H1 (cell line): ENCODE measurements at regions not wholly inside any gene's neighbourhood (a gene's known extent, or its start where the extent isn't known, plus 50 kb on each side); places are given as distances from the start of the nearest gene placed in this dataset.

ENCODE experiments used
- CTCF ChIA-PET: fragments of 300-600 bp; sonication (Branson Sonifier 250); formaldehyde crosslinking; loops from one replicate; lab custom pipeline; 2021; ENCODE audit not compliant: partially characterized antibody; lab: Charles Lee
- POLR2A ChIA-PET: fragments of 300-600 bp; sonication (Branson Sonifier 250); formaldehyde crosslinking; loops from one replicate; lab custom pipeline; 2021; ENCODE audit warnings: inconsistent platforms; ENCODE audit not compliant: partially characterized antibody; lab: Charles Lee
- DNase-seq, 2 experiments: peaks; one replicate each; pipeline versions ENCODE4 v3.0.0 to v3.0.0-alpha.2; 2010 to 2022; ENCODE audit warnings: low spot score in 2 of 2, low read depth in 1 of 2, mixed read lengths in 1 of 2
- FAIRE-seq: peaks from 2 replicates; lab custom pipeline; 2011; peaks lifted over from hg19 to GRCh38; lab: Jason Lieb, UNC
- H2AFZ ChIP-seq: 2 replicates; pipeline ENCODE4 v1.8.1; 2012; ENCODE audit warnings: low read length, inconsistent platforms
- H2AK5ac ChIP-seq: 2 replicates; pipeline ENCODE4 v1.6.1; 2013; ENCODE audit warnings: low read depth, low read length
- H2BK120ac ChIP-seq: replicated peaks from 2 replicates; pipeline ENCODE3; 2013; ENCODE audit warnings: low read depth, low read length, inconsistent platforms
- H2BK12ac ChIP-seq: 2 replicates; pipeline ENCODE4 v1.6.1; 2013; ENCODE audit warnings: low read depth, low read length
- H2BK15ac ChIP-seq: 2 replicates; pipeline ENCODE4 v1.6.1; 2013; ENCODE audit warnings: low read length
- H2BK20ac ChIP-seq: 2 replicates; pipeline ENCODE4 v1.6.1; 2013; ENCODE audit warnings: low read length
- H2BK5ac ChIP-seq: 2 replicates; pipeline ENCODE4 v1.6.1; 2013; ENCODE audit warnings: low read depth, low read length
- H3K14ac ChIP-seq: 2 replicates; pipeline ENCODE4 v1.6.1; 2013; ENCODE audit warnings: inconsistent platforms; ENCODE audit not compliant: insufficient read length
- H3K18ac ChIP-seq: 2 replicates; pipeline ENCODE4 v1.6.1; 2013; ENCODE audit warnings: low read length; ENCODE audit errors: extremely low read depth
- H3K23ac ChIP-seq: 2 replicates; pipeline ENCODE4 v1.6.1; 2013; ENCODE audit warnings: inconsistent platforms; ENCODE audit not compliant: insufficient read length
- H3K23me2 ChIP-seq: 2 replicates; pipeline ENCODE4 v1.6.1; 2013; ENCODE audit warnings: low read depth, low read length
- H3K27ac ChIP-seq: 2 replicates; pipeline ENCODE4 v1.6.1; 2011; ENCODE audit warnings: low read depth, low read length, inconsistent platforms
- H3K27me3 ChIP-seq, 4 experiments: replicated peaks in 1 of 4; 1 replicate in 1 of 4; 2 replicates in 3 of 4; pipeline versions ENCODE4 v1.6.1 to v1.8.1; 2011 to 2013; ENCODE audit warnings: low read length in 3 of 4, mild to moderate bottlenecking in 3 of 4, inconsistent platforms in 2 of 4, mixed read lengths in 2 of 4, moderate library complexity in 1 of 4; ENCODE audit not compliant: control insufficient read depth in 3 of 4, insufficient read depth in 3 of 4; ENCODE audit errors: extremely low read depth in 1 of 4
- H3K36me3 ChIP-seq, 4 experiments: 2 replicates each; pipeline versions ENCODE4 v1.6.1 to v1.8.1; 2011 to 2013; ENCODE audit warnings: mild to moderate bottlenecking in 4 of 4, low read length in 3 of 4, moderate library complexity in 2 of 4, control low read depth in 1 of 4, inconsistent platforms in 1 of 4; ENCODE audit not compliant: insufficient read depth in 4 of 4, control insufficient read depth in 2 of 4
- H3K4ac ChIP-seq: replicated peaks from 2 replicates; pipeline ENCODE3; 2013; ENCODE audit warnings: low read length, low read depth, mixed read lengths, inconsistent platforms; ENCODE audit not compliant: insufficient read length
- H3K4me1 ChIP-seq, 4 experiments: replicated peaks in 1 of 4; 1 replicate in 1 of 4; 2 replicates in 3 of 4; pipeline versions ENCODE4 v1.6.1 to v1.8.1; 2011 to 2013; ENCODE audit warnings: low read length in 3 of 4, inconsistent platforms in 2 of 4, mixed read lengths in 1 of 4; ENCODE audit not compliant: insufficient read depth in 4 of 4, control insufficient read depth in 3 of 4
- H3K4me2 ChIP-seq, 2 experiments: 2 replicates each; pipeline versions ENCODE4 v1.6.1 to v1.8.1; 2011 to 2013; ENCODE audit warnings: low read depth in 2 of 2, low read length in 2 of 2, control low read depth in 1 of 2, inconsistent platforms in 1 of 2, mild to moderate bottlenecking in 1 of 2; ENCODE audit not compliant: insufficient read depth in 1 of 2
- H3K4me3 ChIP-seq, 4 experiments: fragments of 200-600, 300-600 bp in 1 of 4; sonication (generic), shearing (Covaris generic), sonication (Bioruptor Twin) in 1 of 4; 2 replicates each; pipeline versions ENCODE4 v1.5.1 to v1.8.1; 2011 to 2016; ENCODE audit warnings: low read length in 4 of 4, low read depth in 3 of 4, control low read depth in 2 of 4, inconsistent platforms in 2 of 4, mild to moderate bottlenecking in 2 of 4, mixed read lengths in 1 of 4, moderate library complexity in 1 of 4; ENCODE audit not compliant: insufficient read depth in 2 of 4; ENCODE audit errors: extremely low read depth in 1 of 4
- H3K56ac ChIP-seq: replicated peaks from 2 replicates; pipeline ENCODE3; 2013; ENCODE audit warnings: low read depth, mild to moderate bottlenecking, mixed read lengths, low read length, inconsistent platforms; ENCODE audit not compliant: insufficient read length
- H3K79me1 ChIP-seq: 2 replicates; pipeline ENCODE4 v1.6.1; 2013; ENCODE audit warnings: low read depth, low read length, control low read depth
- H3K79me2 ChIP-seq, 2 experiments: 2 replicates each; pipeline versions ENCODE4 v1.6.1 to v1.8.1; 2012 to 2013; ENCODE audit warnings: low read length in 2 of 2, mild to moderate bottlenecking in 2 of 2, inconsistent platforms in 1 of 2; ENCODE audit not compliant: insufficient read depth in 2 of 2, control insufficient read depth in 1 of 2
- H3K9ac ChIP-seq, 4 experiments: replicated peaks in 1 of 4; 1 replicate in 1 of 4; 2 replicates in 3 of 4; pipeline versions ENCODE4 v1.6.1 to v1.8.1; 2011 to 2013; ENCODE audit warnings: low read depth in 3 of 4, low read length in 3 of 4, control low read depth in 2 of 4, mild to moderate bottlenecking in 2 of 4, moderate library complexity in 2 of 4, inconsistent platforms in 1 of 4; ENCODE audit errors: extremely low read depth in 1 of 4
- H3K9me3 ChIP-seq, 2 experiments: 2 replicates each; pipeline versions ENCODE4 v1.6.1 to v1.8.1; 2012 to 2013; ENCODE audit warnings: mild to moderate bottlenecking in 2 of 2, moderate library complexity in 2 of 2, control low read depth in 1 of 2, inconsistent platforms in 1 of 2, low read depth in 1 of 2, low read length in 1 of 2, mixed read lengths in 1 of 2; ENCODE audit not compliant: insufficient read depth in 2 of 2
- H4K20me1 ChIP-seq, 2 experiments: replicated peaks in 1 of 2; 2 replicates each; pipeline versions ENCODE3 to v1.8.1; 2011 to 2013; ENCODE audit warnings: inconsistent platforms in 2 of 2, low read length in 2 of 2, mild to moderate bottlenecking in 1 of 2; ENCODE audit not compliant: insufficient read depth in 2 of 2, control insufficient read depth in 1 of 2
- H4K5ac ChIP-seq: 2 replicates; pipeline ENCODE4 v1.6.1; 2013; ENCODE audit warnings: low read length, low read depth, mixed read lengths, inconsistent platforms; ENCODE audit not compliant: insufficient read length
- H4K8ac ChIP-seq: 2 replicates; pipeline ENCODE4 v1.8.0; 2013; ENCODE audit warnings: mild to moderate bottlenecking, moderate library complexity, low read length, inconsistent platforms; ENCODE audit not compliant: insufficient read depth; ENCODE audit errors: extremely low read depth
- H4K91ac ChIP-seq: replicated peaks from 2 replicates; pipeline ENCODE3; 2013; ENCODE audit warnings: low read length, mixed read lengths, inconsistent platforms; ENCODE audit not compliant: insufficient read length
- BCL11A ChIP-seq, 2 experiments: IDR thresholded peaks; one replicate each; pipeline ENCODE4 v1.6.1; 2011; ENCODE audit warnings: low read depth in 2 of 2, low read length in 2 of 2, mild to moderate bottlenecking in 2 of 2
- CTBP2 ChIP-seq: IDR thresholded peaks from 2 replicates; pipeline ENCODE4 v1.7.0; 2011; ENCODE audit warnings: borderline replicate concordance, mild to moderate bottlenecking, moderate library complexity, mixed read lengths, low read length; ENCODE audit not compliant: insufficient read depth, insufficient read length
- MAX ChIP-seq: IDR thresholded peaks from 2 replicates; pipeline ENCODE4 v1.6.1; 2012; ENCODE audit warnings: inconsistent platforms
- NANOG ChIP-seq: IDR thresholded peaks from 2 replicates; pipeline ENCODE4 v1.6.1; 2011; ENCODE audit warnings: low read length, low read depth, mild to moderate bottlenecking, inconsistent platforms; ENCODE audit not compliant: insufficient read depth, poor library complexity, severe bottlenecking
- POLR2AphosphoS5 ChIP-seq: IDR thresholded peaks from 2 replicates; pipeline ENCODE4 v1.6.1; 2011; ENCODE audit warnings: low read depth, low read length
- RAD21 ChIP-seq, 2 experiments: IDR thresholded peaks in 1 of 2; conservative IDR thresholded peaks in 1 of 2; 2 replicates each; pipeline ENCODE4 v1.6.1; 2011; ENCODE audit warnings: low read depth in 2 of 2, low read length in 2 of 2, improper control_type of control experiment in 1 of 2, inconsistent platforms in 1 of 2, mild to moderate bottlenecking in 1 of 2, moderate library complexity in 1 of 2
- TAF7 ChIP-seq: optimal IDR thresholded peaks from 2 replicates; pipeline ENCODE3; 2011; ENCODE audit warnings: low read depth, mild to moderate bottlenecking, inconsistent platforms, low read length, moderate library complexity, borderline replicate concordance
- USF2 ChIP-seq: IDR thresholded peaks from 2 replicates; pipeline ENCODE4 v1.6.1; 2011; ENCODE audit warnings: low read length, improper control_type of control experiment
- WGBS, 2 experiments: shearing (Covaris generic) in 1 of 2; methylation state at CpG; one replicate each; pipeline versions ENCODE4 v1.1.6 to v1.1.7; 2013 to 2015; ENCODE audit warnings: low lambda C conversion rate in 2 of 2, mixed read lengths in 2 of 2, inconsistent platforms in 1 of 2, low coverage in 1 of 2, missing lambda C conversion rate in 1 of 2; ENCODE audit not compliant: insufficient replicate concordance in 2 of 2, insufficient coverage in 1 of 2, insufficient read length in 1 of 2; ENCODE audit errors: extremely low coverage in 1 of 2, missing lambda C conversion rate in 1 of 2; 5-methylcytosine and 5-hydroxymethylcytosine counted together

DNA sequence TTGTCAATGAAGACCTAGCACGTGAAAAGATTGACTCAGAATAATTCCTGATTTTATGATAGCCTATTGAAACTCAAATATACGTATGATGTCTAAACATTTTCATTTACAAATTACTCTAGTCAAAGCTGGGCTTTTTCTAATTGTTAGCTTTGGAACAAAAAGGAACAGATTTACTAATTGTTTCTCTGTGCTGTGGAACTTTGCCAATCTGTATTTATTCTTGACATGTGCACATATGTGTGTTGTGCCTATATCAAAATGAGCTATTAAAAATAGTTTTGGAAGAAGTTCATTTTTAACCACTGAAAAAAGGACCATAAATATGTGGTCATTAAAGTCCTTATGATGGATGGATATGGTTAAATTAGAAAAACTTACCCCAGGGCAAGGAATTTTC, 85.4 kb upstream of the PACRGL start:
- no peak overlapping the region for H2BK5ac ChIP-seq
- H2BK15ac ChIP-seq = no peak overlapping the region
- H2BK120ac ChIP-seq = no peak overlapping the region
- no peak overlapping the region for H2AK5ac ChIP-seq
- H4K20me1 ChIP-seq = no peaks in the 10 kb centered on the region
- H3K4me3 ChIP-seq = no peak overlapping the region
- no peaks in the 10 kb centered on the region; a peak in 1 of 4 replicates for H3K9me3 ChIP-seq
- no peaks in the 10 kb centered on the region for H3K36me3 ChIP-seq
- H3K56ac ChIP-seq = no peak overlapping the region
- no peak overlapping the region for H3K14ac ChIP-seq
- peaks cover 0 to 4% (median 2%) of the 10 kb centered on the region in 4 experiments; a peak in 3 of 7 replicates for H3K4me1 ChIP-seq
- CTCF ChIA-PET = interaction anchor here (2.3 kb wide), 1 partner anchor 11 kb away, joined by 6 read pairs; no protein-coding TSS in a partner anchor
- H3K18ac ChIP-seq = no peak overlapping the region
- no peak overlapping the region for H2AFZ ChIP-seq
- POLR2A ChIA-PET = no interaction called here
- WGBS, 2 experiments = 92% methylated on average over 2 of the region's 2 CpGs; no CpG with 5 or more reads in 1 of the 2 experiments
- no peaks in the 10 kb centered on the region for H3K27me3 ChIP-seq
- H3K79me2 ChIP-seq = no peaks in the 10 kb centered on the region
- H4K8ac ChIP-seq = no peak overlapping the region
- FAIRE-seq (no peak), DNase-seq (no peak)
- no peak overlapping the region for H2BK12ac ChIP-seq
- no peak overlapping the region for H3K4me2 ChIP-seq
- no peaks in the 10 kb centered on the region for H3K23me2 ChIP-seq
- no peak overlapping the region for H4K91ac ChIP-seq
- H2BK20ac ChIP-seq = no peak overlapping the region
- H3K23ac ChIP-seq = no peak overlapping the region
- no peak overlapping the region for H4K5ac ChIP-seq
- H3K27ac ChIP-seq = no peak overlapping the region
- H3K79me1 ChIP-seq = no peaks in the 10 kb centered on the region
- no peak overlapping the region for H3K4ac ChIP-seq
- H3K9ac ChIP-seq = no peak overlapping the region
- TF ChIP-seq USF2 (no peak), NANOG (no peak), POLR2AphosphoS5 (no peak), TAF7 (no peak), MAX (no peak), BCL11A (IDR thresholded peaks at IDR 0.05; ENCODE audit: low read depth in 2 of 2, low read length in 2 of 2) (no peak), RAD21 (IDR thresholded peaks at IDR 0.05 in 1 of 2, conservative IDR thresholded peaks at IDR 0.05 in 1 of 2; ENCODE audit: low read depth in 2 of 2, low read length in 2 of 2) (no peak), CTBP2 (no peak)
